SU-DHL-6 (cell line): ENCODE measurements at regions not wholly inside any gene's neighbourhood (a gene's known extent, or its start where the extent isn't known, plus 50 kb on each side); places are given as distances from the start of the nearest gene placed in this dataset.

Experiments
- H2AFZ ChIP-seq: fragments of 200-600 bp; sonication (generic); 2 replicates; pipeline ENCODE4 v1.6.1; 2014; ENCODE audit warnings: low read depth, mild to moderate bottlenecking, moderate library complexity, mixed read lengths, antibody characterized with exemption, low read length; ENCODE audit not compliant: severe bottlenecking
- H3F3A ChIP-seq: fragments of 200-600 bp; shearing (Covaris generic); 2 replicates; pipeline ENCODE4 v1.6.0; 2016; ENCODE audit warnings: antibody characterized with exemption, mild to moderate bottlenecking; ENCODE audit not compliant: insufficient read depth
- H3K27ac ChIP-seq: fragments of 200-600 bp; sonication (generic); 2 replicates; pipeline ENCODE4 v1.5.1; 2016; ENCODE audit warnings: low read depth, mild to moderate bottlenecking, low read length, moderate library complexity, mixed read lengths
- H3K27me3 ChIP-seq: fragments of 200-600 bp; sonication (generic), shearing (Covaris generic); 2 replicates; pipeline ENCODE4 v1.6.0; 2014; ENCODE audit warnings: mild to moderate bottlenecking, low read length
- H3K36me3 ChIP-seq: fragments of 200-600 bp; sonication (generic); 2 replicates; pipeline ENCODE4 v1.6.1; 2014; ENCODE audit warnings: mild to moderate bottlenecking, low read length, mixed read lengths
- H3K4me2 ChIP-seq: fragments of 300-600, 200-600 bp; shearing (Covaris generic), sonication (generic); 2 replicates; pipeline ENCODE4 v1.6.0; 2014; ENCODE audit warnings: low read length, low read depth, mild to moderate bottlenecking; ENCODE audit not compliant: poor library complexity, severe bottlenecking
- H3K4me3 ChIP-seq: fragments of 200-600 bp; sonication (generic); 2 replicates; pipeline ENCODE4 v1.5.1; 2014; ENCODE audit warnings: antibody characterized with exemption, low read length, mild to moderate bottlenecking, mixed read lengths; ENCODE audit not compliant: insufficient read depth, poor library complexity, severe bottlenecking
- H3K79me2 ChIP-seq: fragments of 200-600 bp; sonication (generic); 2 replicates; pipeline ENCODE4 v1.6.1; 2014; ENCODE audit warnings: mild to moderate bottlenecking, low read length, moderate library complexity; ENCODE audit not compliant: insufficient read depth
- H3K9ac ChIP-seq: fragments of 200-600 bp; sonication (generic); 2 replicates; pipeline ENCODE4 v1.7.0; 2014; ENCODE audit warnings: mild to moderate bottlenecking, low read length
- H3K9me2 ChIP-seq: fragments of 200-600 bp; sonication (generic); replicated peaks from 2 replicates; pipeline ENCODE4 v1.6.1; 2014; ENCODE audit warnings: low read length; ENCODE audit not compliant: insufficient read depth
- H3K9me3 ChIP-seq: fragments of 200-600 bp; sonication (generic); 2 replicates; pipeline ENCODE4 v1.6.1; 2014; ENCODE audit warnings: low read length, mixed read lengths; ENCODE audit not compliant: insufficient read depth
- H4K20me1 ChIP-seq: fragments of 200-600 bp; sonication (generic); 2 replicates; pipeline ENCODE4 v1.6.1; 2014; ENCODE audit warnings: low read depth, mild to moderate bottlenecking, antibody characterized with exemption, low read length, moderate library complexity, mixed read lengths
- CTCF ChIP-seq: fragments of 200-600 bp; sonication (generic); IDR thresholded peaks from one replicate; pipeline ENCODE4 v1.5.1; 2017; ENCODE audit warnings: antibody characterized with exemption, mild to moderate bottlenecking, low read length, moderate library complexity; ENCODE audit not compliant: insufficient read depth, poor library complexity, severe bottlenecking
- EZH2phosphoT487 ChIP-seq: fragments of 200-600 bp; sonication (generic), shearing (Covaris generic); conservative IDR thresholded peaks from 2 replicates; pipeline ENCODE4 v1.6.1; 2018; ENCODE audit warnings: mild to moderate bottlenecking, antibody characterized with exemption, low read length, moderate library complexity, mixed read lengths

GRCh38 chr11:95565724-95566141 is 223.8 kb downstream of the FAM76B start:
- Histone ChIP-seq H3K9ac (no peak overlapping the region), H3K27ac (no peak overlapping the region), H3K4me3 (no peak overlapping the region), H3K9me2 (no peaks in the 10 kb centered on the region), H3F3A (no peaks in the 10 kb centered on the region), H2AFZ (no peak overlapping the region), H3K4me2 (no peak overlapping the region), H3K9me3 (no peaks in the 10 kb centered on the region), H3K27me3 (no peaks in the 10 kb centered on the region), H3K36me3 (no peaks in the 10 kb centered on the region), H4K20me1 (no peaks in the 10 kb centered on the region), H3K79me2 (no peaks in the 10 kb centered on the region)
- TF ChIP-seq EZH2phosphoT487, result no peak
- TF ChIP-seq CTCF, result no peak

- H3F3A ChIP-seq, result no peaks in the 10 kb centered on the region
- no peaks in the 10 kb centered on the region for H3K9me3 ChIP-seq
- no peak overlapping the region for H3K4me3 ChIP-seq
- no peaks in the 10 kb centered on the region for H4K20me1 ChIP-seq
- no peaks in the 10 kb centered on the region for H3K36me3 ChIP-seq
- no peak overlapping the region for H3K4me2 ChIP-seq
- no peaks in the 10 kb centered on the region for H3K27me3 ChIP-seq
- H2AFZ ChIP-seq, result no peak overlapping the region
- H3K9ac ChIP-seq, result no peak overlapping the region
- TF ChIP-seq EZH2phosphoT487 (no peak), CTCF (no peak)
- H3K9me2 ChIP-seq, result no peaks in the 10 kb centered on the region
- no peaks in the 10 kb centered on the region for H3K79me2 ChIP-seq
- no peak overlapping the region for H3K27ac ChIP-seq
These were observed 225.7 kb downstream of the FAM76B start for GRCh38 chr11:95563859-95564258.

GRCh38 chr11:95563173-95563572 is 226.4 kb downstream of the FAM76B start:
- no peaks in the 10 kb centered on the region for H4K20me1 ChIP-seq
- no peaks in the 10 kb centered on the region for H3K9me2 ChIP-seq
- no peaks in the 10 kb centered on the region for H3K36me3 ChIP-seq
- H2AFZ ChIP-seq, result no peak overlapping the region
- no peak overlapping the region for H3K4me3 ChIP-seq
- no peaks in the 10 kb centered on the region for H3F3A ChIP-seq
- H3K27me3 ChIP-seq, result no peaks in the 10 kb centered on the region
- H3K79me2 ChIP-seq, result no peaks in the 10 kb centered on the region
- H3K4me2 ChIP-seq, result no peak overlapping the region
- TF ChIP-seq EZH2phosphoT487 (no peak), CTCF (no peak)
- no peaks in the 10 kb centered on the region for H3K9me3 ChIP-seq
- no peak overlapping the region for H3K9ac ChIP-seq
- H3K27ac ChIP-seq, result no peak overlapping the region
